ENCODE measurements at regions not wholly inside any gene's neighbourhood (a gene's known extent, or its start where the extent isn't known, plus 50 kb on each side); places are given as distances from the start of the nearest gene placed in this dataset.

DNA sequence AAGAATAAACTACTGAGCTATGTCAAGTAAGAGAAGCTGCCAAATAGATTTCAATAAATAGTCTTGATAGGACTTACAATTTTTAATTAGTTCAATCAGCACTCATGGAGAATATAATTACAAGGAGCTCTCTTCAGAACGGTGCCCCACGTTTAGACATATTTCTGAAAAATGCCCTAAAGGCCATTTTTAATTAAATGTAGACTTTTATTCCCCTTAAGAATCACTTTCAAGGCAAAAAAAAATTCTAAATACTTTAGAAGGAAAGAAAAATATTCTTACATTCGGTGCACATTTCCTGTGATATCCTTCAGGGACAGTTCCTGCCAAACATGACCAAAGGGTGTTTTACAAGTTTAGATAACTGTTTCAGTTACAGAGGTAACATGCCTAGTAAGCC, 202.5 kb upstream of the CDH7 start:
- in situ Hi-C loops (cut with MboI), result no loop called here
- ATAC-seq (no peak), FAIRE-seq (no peak), DNase-seq (ENCODE audit: extremely low read depth in 1 of 4, low spot score in 3 of 4) (no peak)
- H3K36me3 ChIP-seq (ENCODE audit: control insufficient read depth, insufficient read depth, low read length), result no peaks in the 10 kb centered on the region
- POLR2A ChIA-PET, result no interaction called here
- H3K27ac ChIP-seq (ENCODE audit: extremely low read depth, low read depth, low read length), result no peak overlapping the region
- no peaks in the 10 kb centered on the region for H3K27me3 ChIP-seq (ENCODE audit: control insufficient read depth in 2 of 2, insufficient read depth in 2 of 2, low read length in 2 of 2)
- H3K79me2 ChIP-seq (ENCODE audit: control insufficient read depth, insufficient read depth, low read length), result no peaks in the 10 kb centered on the region
- no peaks in the 10 kb centered on the region for H3K9me3 ChIP-seq (replicated peaks; ENCODE audit: control insufficient read depth, insufficient read depth, low read depth, low read length)
- H2AFZ ChIP-seq (ENCODE audit: low read depth, low read length), result no peak overlapping the region
- WGBS (ENCODE audit: insufficient coverage, low coverage, missing lambda C conversion rate), result 0% methylated on average over 3 of the region's 3 CpGs
- intact Hi-C loops (cut with micrococcal nuclease), result no loop called here
- CTCF ChIA-PET (ENCODE audit: low intra/inter-chr PET ratio), result no interaction called here
- H4K20me1 ChIP-seq (replicated peaks; ENCODE audit: control insufficient read depth, insufficient read depth, low read length), result no peaks in the 10 kb centered on the region
- no peaks in the 10 kb centered on the region for H3K9me1 ChIP-seq (ENCODE audit: control insufficient read depth, insufficient read depth, low read length)
- H3K4me3 ChIP-seq, result no peak overlapping the region
- no peak overlapping the region for H3K9ac ChIP-seq (ENCODE audit: insufficient read depth in 1 of 2, low read depth in 2 of 2, low read length in 2 of 2)
- BruUV-seq (replicated peaks), result no TSS peak
- H3K4me1 ChIP-seq (replicated peaks in 1 of 2; ENCODE audit: control insufficient read depth in 2 of 2, insufficient read depth in 2 of 2, low read length in 2 of 2), result no peaks in the 10 kb centered on the region
- no peak overlapping the region for H3K4me2 ChIP-seq (ENCODE audit: insufficient read depth, low read length)
- TF ChIP-seq, protein P1, sequence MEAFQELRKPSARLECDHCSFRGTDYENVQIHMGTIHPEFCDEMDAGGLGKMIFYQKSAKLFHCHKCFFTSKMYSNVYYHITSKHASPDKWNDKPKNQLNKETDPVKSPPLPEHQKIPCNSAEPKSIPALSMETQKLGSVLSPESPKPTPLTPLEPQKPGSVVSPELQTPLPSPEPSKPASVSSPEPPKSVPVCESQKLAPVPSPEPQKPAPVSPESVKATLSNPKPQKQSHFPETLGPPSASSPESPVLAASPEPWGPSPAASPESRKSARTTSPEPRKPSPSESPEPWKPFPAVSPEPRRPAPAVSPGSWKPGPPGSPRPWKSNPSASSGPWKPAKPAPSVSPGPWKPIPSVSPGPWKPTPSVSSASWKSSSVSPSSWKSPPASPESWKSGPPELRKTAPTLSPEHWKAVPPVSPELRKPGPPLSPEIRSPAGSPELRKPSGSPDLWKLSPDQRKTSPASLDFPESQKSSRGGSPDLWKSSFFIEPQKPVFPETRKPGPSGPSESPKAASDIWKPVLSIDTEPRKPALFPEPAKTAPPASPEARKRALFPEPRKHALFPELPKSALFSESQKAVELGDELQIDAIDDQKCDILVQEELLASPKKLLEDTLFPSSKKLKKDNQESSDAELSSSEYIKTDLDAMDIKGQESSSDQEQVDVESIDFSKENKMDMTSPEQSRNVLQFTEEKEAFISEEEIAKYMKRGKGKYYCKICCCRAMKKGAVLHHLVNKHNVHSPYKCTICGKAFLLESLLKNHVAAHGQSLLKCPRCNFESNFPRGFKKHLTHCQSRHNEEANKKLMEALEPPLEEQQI (IDR thresholded peaks at IDR 0.05), result no peak
- no peak for TF ChIP-seq KDM2B (CRISPR knock-in tag; IDR thresholded peaks at IDR 0.05)
- TF ChIP-seq ESRRA (IDR thresholded peaks at IDR 0.05; ENCODE audit: borderline replicate concordance, low read depth), result no peak
- no peak for TF ChIP-seq HDGF (IDR thresholded peaks at IDR 0.05)
- no peak for TF ChIP-seq PYGO2 (tag; IDR thresholded peaks at IDR 0.05)
- no peak for TF ChIP-seq ATF3 (IDR thresholded peaks at IDR 0.05)
- TF ChIP-seq ATF3 (CRISPR knock-in tag; conservative IDR thresholded peaks at IDR 0.05), result no peak
- TF ChIP-seq POLR3G (IDR thresholded peaks at IDR 0.05; ENCODE audit: extremely low read depth, insufficient read length, insufficient replicate concordance), result no peak
- TF ChIP-seq THRA (IDR thresholded peaks at IDR 0.05), result no peak
- TF ChIP-seq HDAC2 (IDR thresholded peaks at IDR 0.05), result no peak
- TF ChIP-seq KLF6 (CRISPR knock-in tag; IDR thresholded peaks at IDR 0.05; ENCODE audit: borderline replicate concordance), result no peak
- no peak for TF ChIP-seq JUN (IDR thresholded peaks at IDR 0.05; ENCODE audit: borderline replicate concordance, low read depth, low read length)
- no peak for TF ChIP-seq JUN (CRISPR knock-in tag; IDR thresholded peaks at IDR 0.05; ENCODE audit: borderline replicate concordance)
- TF ChIP-seq CBFA2T3 (IDR thresholded peaks at IDR 0.05), result no peak
- TF ChIP-seq TAF1 (IDR thresholded peaks at IDR 0.05; ENCODE audit: control insufficient read depth, extremely low read depth, insufficient read depth, low read length, severe bottlenecking), result no peak
- TF ChIP-seq SP2 (IDR thresholded peaks at IDR 0.05; ENCODE audit: extremely low read depth, low read depth, low read length, poor library complexity, severe bottlenecking), result no peak
- TF ChIP-seq, protein P2, sequence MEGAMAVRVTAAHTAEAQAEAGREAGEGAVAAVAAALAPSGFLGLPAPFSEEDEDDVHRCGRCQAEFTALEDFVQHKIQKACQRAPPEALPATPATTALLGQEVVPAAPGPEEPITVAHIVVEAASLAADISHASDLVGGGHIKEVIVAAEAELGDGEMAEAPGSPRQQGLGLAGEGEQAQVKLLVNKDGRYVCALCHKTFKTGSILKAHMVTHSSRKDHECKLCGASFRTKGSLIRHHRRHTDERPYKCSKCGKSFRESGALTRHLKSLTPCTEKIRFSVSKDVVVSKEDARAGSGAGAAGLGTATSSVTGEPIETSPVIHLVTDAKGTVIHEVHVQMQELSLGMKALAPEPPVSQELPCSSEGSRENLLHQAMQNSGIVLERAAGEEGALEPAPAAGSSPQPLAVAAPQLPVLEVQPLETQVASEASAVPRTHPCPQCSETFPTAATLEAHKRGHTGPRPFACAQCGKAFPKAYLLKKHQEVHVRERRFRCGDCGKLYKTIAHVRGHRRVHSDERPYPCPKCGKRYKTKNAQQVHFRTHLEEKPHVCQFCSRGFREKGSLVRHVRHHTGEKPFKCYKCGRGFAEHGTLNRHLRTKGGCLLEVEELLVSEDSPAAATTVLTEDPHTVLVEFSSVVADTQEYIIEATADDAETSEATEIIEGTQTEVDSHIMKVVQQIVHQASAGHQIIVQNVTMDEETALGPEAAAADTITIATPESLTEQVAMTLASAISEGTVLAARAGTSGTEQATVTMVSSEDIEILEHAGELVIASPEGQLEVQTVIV (CRISPR knock-in tag; IDR thresholded peaks at IDR 0.05; ENCODE audit: borderline replicate concordance), result no peak
- no peak for TF ChIP-seq ZNF57 (CRISPR knock-in tag; IDR thresholded peaks at IDR 0.05)

Measured in K562 (cell line).